ENCODE measurements at regions not wholly inside any gene's neighbourhood (a gene's known extent, or its start where the extent isn't known, plus 50 kb on each side); places are given as distances from the start of the nearest gene placed in this dataset.

- Histone ChIP-seq H3K27ac (ENCODE audit: low read depth, low read length) (no peak overlapping the region), H3K4me3 (ENCODE audit: low read depth in 1 of 2, low read length in 2 of 2) (no peak overlapping the region), H3K36me3 (ENCODE audit: control insufficient read depth in 1 of 2, insufficient read depth in 2 of 2, low read length in 2 of 2) (no peaks in the 10 kb centered on the region), H3K9ac (ENCODE audit: low read depth in 1 of 2, low read length in 2 of 2) (no peak overlapping the region), H3K4me1 (ENCODE audit: control insufficient read depth in 1 of 2, insufficient read depth in 2 of 2, low read length in 2 of 2) (no peaks in the 10 kb centered on the region), H3K9me3 (ENCODE audit: control insufficient read depth in 1 of 2, low read length in 2 of 2) (no peaks in the 10 kb centered on the region), H3K27me3 (ENCODE audit: control insufficient read depth in 1 of 2, insufficient read depth in 2 of 2, low read length in 2 of 2) (no peaks in the 10 kb centered on the region)
These were observed 99.8 kb downstream of the TES start for GRCh38 chr7:116310141-116310540.

- Histone ChIP-seq H3K27ac (ENCODE audit: low read depth, low read length) (no peak overlapping the region), H3K36me3 (ENCODE audit: control insufficient read depth in 1 of 2, insufficient read depth in 2 of 2, low read length in 2 of 2) (no peaks in the 10 kb centered on the region), H3K27me3 (ENCODE audit: control insufficient read depth in 1 of 2, insufficient read depth in 2 of 2, low read length in 2 of 2) (no peaks in the 10 kb centered on the region), H3K4me1 (ENCODE audit: control insufficient read depth in 1 of 2, insufficient read depth in 2 of 2, low read length in 2 of 2) (no peaks in the 10 kb centered on the region), H3K4me3 (ENCODE audit: low read depth in 1 of 2, low read length in 2 of 2) (no peak overlapping the region), H3K9me3 (ENCODE audit: control insufficient read depth in 1 of 2, low read length in 2 of 2) (no peaks in the 10 kb centered on the region), H3K9ac (ENCODE audit: low read depth in 1 of 2, low read length in 2 of 2) (no peak overlapping the region)
These were observed 100.9 kb downstream of the TES start for GRCh38 chr7:116311259-116311658.

- Histone ChIP-seq H3K27ac (ENCODE audit: low read depth, low read length) (no peak overlapping the region), H3K4me1 (ENCODE audit: control insufficient read depth in 1 of 2, insufficient read depth in 2 of 2, low read length in 2 of 2) (no peaks in the 10 kb centered on the region), H3K4me3 (ENCODE audit: low read depth in 1 of 2, low read length in 2 of 2) (no peak overlapping the region), H3K36me3 (ENCODE audit: control insufficient read depth in 1 of 2, insufficient read depth in 2 of 2, low read length in 2 of 2) (no peaks in the 10 kb centered on the region), H3K27me3 (ENCODE audit: control insufficient read depth in 1 of 2, insufficient read depth in 2 of 2, low read length in 2 of 2) (no peaks in the 10 kb centered on the region), H3K9me3 (ENCODE audit: control insufficient read depth in 1 of 2, low read length in 2 of 2) (no peaks in the 10 kb centered on the region), H3K9ac (ENCODE audit: low read depth in 1 of 2, low read length in 2 of 2) (no peak overlapping the region)
These were observed 101.6 kb downstream of the TES start for GRCh38 chr7:116311816-116312471.

- H3K36me3 ChIP-seq (ENCODE audit: control insufficient read depth in 1 of 2, insufficient read depth in 2 of 2, low read length in 2 of 2) = no peaks in the 10 kb centered on the region
- H3K9ac ChIP-seq (ENCODE audit: low read depth in 1 of 2, low read length in 2 of 2) = no peak overlapping the region
- no peak overlapping the region for H3K27ac ChIP-seq (ENCODE audit: low read depth, low read length)
- no peaks in the 10 kb centered on the region for H3K9me3 ChIP-seq (ENCODE audit: control insufficient read depth in 1 of 2, low read length in 2 of 2)
- H3K4me3 ChIP-seq (ENCODE audit: low read depth in 1 of 2, low read length in 2 of 2) = no peak overlapping the region
- H3K27me3 ChIP-seq (ENCODE audit: control insufficient read depth in 1 of 2, insufficient read depth in 2 of 2, low read length in 2 of 2) = no peaks in the 10 kb centered on the region
- H3K4me1 ChIP-seq (ENCODE audit: control insufficient read depth in 1 of 2, insufficient read depth in 2 of 2, low read length in 2 of 2) = no peaks in the 10 kb centered on the region
These were observed 105.0 kb downstream of the TES start for GRCh38 chr7:116315293-116315692.

- Histone ChIP-seq H3K27ac (ENCODE audit: low read depth, low read length) (no peak overlapping the region), H3K4me3 (ENCODE audit: low read depth in 1 of 2, low read length in 2 of 2) (no peak overlapping the region)
These were observed 105.5 kb downstream of the TES start for GRCh38 chr7:116315803-116316202.

GRCh38 chr7:116316838-116317628 is 106.7 kb downstream of the TES start:
- H3K27ac ChIP-seq (ENCODE audit: low read depth, low read length) = no peak overlapping the region

More at GRCh38 chr7:116315803-116316202, 105.5 kb downstream of the TES start:
- Histone ChIP-seq H3K9me3 (ENCODE audit: control insufficient read depth in 1 of 2, low read length in 2 of 2) (no peaks in the 10 kb centered on the region), H3K4me1 (ENCODE audit: control insufficient read depth in 1 of 2, insufficient read depth in 2 of 2, low read length in 2 of 2) (no peaks in the 10 kb centered on the region), H3K27me3 (ENCODE audit: control insufficient read depth in 1 of 2, insufficient read depth in 2 of 2, low read length in 2 of 2) (no peaks in the 10 kb centered on the region), H3K36me3 (ENCODE audit: control insufficient read depth in 1 of 2, insufficient read depth in 2 of 2, low read length in 2 of 2) (no peaks in the 10 kb centered on the region), H3K9ac (ENCODE audit: low read depth in 1 of 2, low read length in 2 of 2) (no peak overlapping the region)

GRCh38 chr7:116317907-116318306 is 107.6 kb downstream of the TES start:
- Histone ChIP-seq H3K9me3 (ENCODE audit: control insufficient read depth in 1 of 2, low read length in 2 of 2) (no peaks in the 10 kb centered on the region), H3K27ac (ENCODE audit: low read depth, low read length) (no peak overlapping the region), H3K4me3 (ENCODE audit: low read depth in 1 of 2, low read length in 2 of 2) (no peak overlapping the region), H3K36me3 (ENCODE audit: control insufficient read depth in 1 of 2, insufficient read depth in 2 of 2, low read length in 2 of 2) (no peaks in the 10 kb centered on the region), H3K4me1 (ENCODE audit: control insufficient read depth in 1 of 2, insufficient read depth in 2 of 2, low read length in 2 of 2) (no peaks in the 10 kb centered on the region), H3K27me3 (ENCODE audit: control insufficient read depth in 1 of 2, insufficient read depth in 2 of 2, low read length in 2 of 2) (no peaks in the 10 kb centered on the region), H3K9ac (ENCODE audit: low read depth in 1 of 2, low read length in 2 of 2) (no peak overlapping the region)

More at GRCh38 chr7:116316838-116317628, 106.7 kb downstream of the TES start:
- no peaks in the 10 kb centered on the region for H3K27me3 ChIP-seq (ENCODE audit: control insufficient read depth in 1 of 2, insufficient read depth in 2 of 2, low read length in 2 of 2)
- no peaks in the 10 kb centered on the region for H3K4me1 ChIP-seq (ENCODE audit: control insufficient read depth in 1 of 2, insufficient read depth in 2 of 2, low read length in 2 of 2)
- no peaks in the 10 kb centered on the region for H3K9me3 ChIP-seq (ENCODE audit: control insufficient read depth in 1 of 2, low read length in 2 of 2)
- no peaks in the 10 kb centered on the region for H3K36me3 ChIP-seq (ENCODE audit: control insufficient read depth in 1 of 2, insufficient read depth in 2 of 2, low read length in 2 of 2)
- H3K4me3 ChIP-seq (ENCODE audit: low read depth in 1 of 2, low read length in 2 of 2) = no peak overlapping the region
- no peak overlapping the region for H3K9ac ChIP-seq (ENCODE audit: low read depth in 1 of 2, low read length in 2 of 2)

- H3K9me3 ChIP-seq (ENCODE audit: control insufficient read depth in 1 of 2, low read length in 2 of 2) = no peaks in the 10 kb centered on the region
- H3K4me1 ChIP-seq (ENCODE audit: control insufficient read depth in 1 of 2, insufficient read depth in 2 of 2, low read length in 2 of 2) = no peaks in the 10 kb centered on the region
- H3K4me3 ChIP-seq (ENCODE audit: low read depth in 1 of 2, low read length in 2 of 2) = no peak overlapping the region
- no peak overlapping the region for H3K9ac ChIP-seq (ENCODE audit: low read depth in 1 of 2, low read length in 2 of 2)
- no peaks in the 10 kb centered on the region for H3K36me3 ChIP-seq (ENCODE audit: control insufficient read depth in 1 of 2, insufficient read depth in 2 of 2, low read length in 2 of 2)
- no peaks in the 10 kb centered on the region for H3K27me3 ChIP-seq (ENCODE audit: control insufficient read depth in 1 of 2, insufficient read depth in 2 of 2, low read length in 2 of 2)
- no peak overlapping the region for H3K27ac ChIP-seq (ENCODE audit: low read depth, low read length)
These were observed 112.2 kb downstream of the TES start for GRCh38 chr7:116322541-116322940.

GRCh38 chr7:116324582-116324981 is 114.2 kb downstream of the TES start:
- Histone ChIP-seq H3K9me3 (ENCODE audit: control insufficient read depth in 1 of 2, low read length in 2 of 2) (no peaks in the 10 kb centered on the region), H3K27ac (ENCODE audit: low read depth, low read length) (no peak overlapping the region), H3K4me3 (ENCODE audit: low read depth in 1 of 2, low read length in 2 of 2) (no peak overlapping the region), H3K4me1 (ENCODE audit: control insufficient read depth in 1 of 2, insufficient read depth in 2 of 2, low read length in 2 of 2) (no peaks in the 10 kb centered on the region), H3K27me3 (ENCODE audit: control insufficient read depth in 1 of 2, insufficient read depth in 2 of 2, low read length in 2 of 2) (no peaks in the 10 kb centered on the region), H3K9ac (ENCODE audit: low read depth in 1 of 2, low read length in 2 of 2) (no peak overlapping the region), H3K36me3 (ENCODE audit: control insufficient read depth in 1 of 2, insufficient read depth in 2 of 2, low read length in 2 of 2) (no peaks in the 10 kb centered on the region)

- no peak overlapping the region for H3K4me3 ChIP-seq (ENCODE audit: low read depth in 1 of 2, low read length in 2 of 2)
- no peaks in the 10 kb centered on the region for H3K27me3 ChIP-seq (ENCODE audit: control insufficient read depth in 1 of 2, insufficient read depth in 2 of 2, low read length in 2 of 2)
- H3K4me1 ChIP-seq (ENCODE audit: control insufficient read depth in 1 of 2, insufficient read depth in 2 of 2, low read length in 2 of 2) = no peaks in the 10 kb centered on the region
- H3K27ac ChIP-seq (ENCODE audit: low read depth, low read length) = no peak overlapping the region
- no peaks in the 10 kb centered on the region for H3K36me3 ChIP-seq (ENCODE audit: control insufficient read depth in 1 of 2, insufficient read depth in 2 of 2, low read length in 2 of 2)
- H3K9me3 ChIP-seq (ENCODE audit: control insufficient read depth in 1 of 2, low read length in 2 of 2) = no peaks in the 10 kb centered on the region
- H3K9ac ChIP-seq (ENCODE audit: low read depth in 1 of 2, low read length in 2 of 2) = no peak overlapping the region
These were observed 115.2 kb downstream of the TES start for GRCh38 chr7:116325517-116325916.
